ENCODE measurements at regions not wholly inside any gene's neighbourhood (a gene's known extent, or its start where the extent isn't known, plus 50 kb on each side); places are given as distances from the start of the nearest gene placed in this dataset.

GRCh38 chrX:27380163-27380845 is 82.8 kb downstream of the PPP4R3C start:
- TF ChIP-seq CTCF (IDR thresholded peaks at IDR 0.05) (no peak), ZFX (IDR thresholded peaks at IDR 0.05; ENCODE audit: borderline replicate concordance) (no peak)
